Mononuclear cell (primary cell): ENCODE measurements at regions not wholly inside any gene's neighbourhood (a gene's known extent, or its start where the extent isn't known, plus 50 kb on each side); places are given as distances from the start of the nearest gene placed in this dataset.
"Not testable (repeated sequence)": the region's sequence is repeated elsewhere in the genome, so short reads cannot be mapped to it uniquely, and the experiment has no call there.

Experiments used
- H3K27me3 ChIP-seq: 2 replicates; pipeline ENCODE4 v1.6.0; 2011; ENCODE audit warnings: low read length, control low read depth; ENCODE audit not compliant: insufficient read depth
- H3K4me1 ChIP-seq: 2 replicates; pipeline ENCODE4 v1.5.1; 2011; ENCODE audit warnings: mild to moderate bottlenecking, low read length, control low read depth; ENCODE audit not compliant: insufficient read depth
- H3K4me3 ChIP-seq: 2 replicates; pipeline ENCODE4 v1.5.1; 2011; ENCODE audit warnings: mild to moderate bottlenecking, low read length, moderate library complexity
- H3K9me3 ChIP-seq: 2 replicates; pipeline ENCODE4 v1.5.1; 2011; ENCODE audit warnings: low read depth, mild to moderate bottlenecking, control low read depth, low read length

GRCh38 chr2:195072806-195073205, 584.2 kb upstream of the SLC39A10 start:
- not testable (repeated sequence) for H3K9me3 ChIP-seq, H3K4me1 ChIP-seq, H3K4me3 ChIP-seq, H3K27me3 ChIP-seq

- Histone ChIP-seq H3K4me3 (no peak overlapping the region), H3K27me3 (no peaks in the 10 kb centered on the region), H3K4me1 (no peaks in the 10 kb centered on the region), H3K9me3 (no peaks in the 10 kb centered on the region)
These were observed 600.0 kb upstream of the SLC39A10 start for GRCh38 chr2:195057001-195057400.

DNA sequence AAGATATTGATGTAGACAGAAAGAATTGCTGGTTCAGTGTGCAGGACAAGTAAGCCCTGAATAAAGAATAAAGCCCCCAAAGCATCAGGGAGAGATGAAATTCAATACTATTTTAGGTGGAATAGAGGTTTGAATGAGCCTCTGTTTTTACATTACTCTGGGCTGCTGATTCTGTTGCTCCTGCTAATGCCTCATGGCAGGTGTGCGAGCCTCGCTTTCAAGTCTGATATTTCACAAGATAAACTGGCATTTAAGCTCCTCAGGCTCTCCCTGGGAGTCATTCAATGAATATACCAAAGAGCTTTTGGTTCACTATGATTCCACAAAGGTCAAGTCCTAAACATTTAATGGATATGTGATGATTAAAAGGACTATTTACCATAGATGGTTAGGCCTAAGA, 601.0 kb upstream of the SLC39A10 start:
- H3K4me3 ChIP-seq, result no peak overlapping the region
- H3K4me1 ChIP-seq, result no peaks in the 10 kb centered on the region
- no peaks in the 10 kb centered on the region for H3K27me3 ChIP-seq

DNA sequence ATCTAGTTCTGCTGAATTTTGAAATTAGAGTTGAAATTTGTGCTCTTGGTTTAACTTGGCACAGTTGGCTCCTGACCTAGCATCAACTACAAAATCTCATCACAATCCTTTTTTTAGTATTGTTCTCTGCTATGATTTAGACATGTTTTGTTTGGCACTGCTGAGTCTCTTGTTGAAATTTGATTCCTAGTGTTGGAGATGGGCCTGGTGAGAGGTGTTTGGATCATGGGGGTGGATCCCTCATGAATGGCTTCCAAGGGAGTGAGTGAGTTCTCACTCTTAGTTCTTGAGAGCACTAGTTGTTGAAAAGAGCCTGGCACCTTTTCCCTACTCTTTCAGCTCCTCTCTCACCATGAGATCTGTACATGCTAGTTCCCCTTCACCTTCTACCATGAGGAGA, 605.6 kb upstream of the SLC39A10 start:
- no peak overlapping the region for H3K4me3 ChIP-seq
- no peaks in the 10 kb centered on the region for H3K4me1 ChIP-seq

More for the DNA sequence above, 601.0 kb upstream of the SLC39A10 start:
- H3K9me3 ChIP-seq, result no peaks in the 10 kb centered on the region

GRCh38 chr2:195049372-195050031, 607.5 kb upstream of the SLC39A10 start:
- H3K27me3 ChIP-seq, result no peaks in the 10 kb centered on the region
- H3K9me3 ChIP-seq, result no peaks in the 10 kb centered on the region
- H3K4me3 ChIP-seq, result no peak overlapping the region
- no peaks in the 10 kb centered on the region for H3K4me1 ChIP-seq

More for the DNA sequence above, 605.6 kb upstream of the SLC39A10 start:
- no peaks in the 10 kb centered on the region for H3K27me3 ChIP-seq
- H3K9me3 ChIP-seq, result no peaks in the 10 kb centered on the region

DNA sequence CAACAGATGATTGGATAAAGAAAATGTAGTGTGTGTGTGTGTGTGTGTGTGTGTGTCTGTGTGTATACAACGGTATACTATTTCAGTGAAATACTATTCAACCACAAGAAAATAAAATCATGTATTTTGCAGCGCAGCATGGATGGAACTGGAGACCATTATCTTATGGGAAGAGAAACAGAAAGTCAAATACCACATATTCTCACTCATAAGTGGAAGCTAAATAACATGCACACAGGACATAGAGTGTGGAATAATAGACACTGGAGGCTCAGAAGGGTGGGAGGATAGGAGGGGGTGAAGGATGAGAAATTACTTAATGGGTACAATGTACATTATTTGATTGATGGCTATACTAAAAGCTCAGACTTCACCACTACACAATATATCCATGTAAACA, 609.1 kb upstream of the SLC39A10 start:
- H3K9me3 ChIP-seq, result no peaks in the 10 kb centered on the region
- H3K4me3 ChIP-seq, result no peak overlapping the region
- H3K4me1 ChIP-seq, result no peaks in the 10 kb centered on the region
- no peaks in the 10 kb centered on the region for H3K27me3 ChIP-seq

DNA sequence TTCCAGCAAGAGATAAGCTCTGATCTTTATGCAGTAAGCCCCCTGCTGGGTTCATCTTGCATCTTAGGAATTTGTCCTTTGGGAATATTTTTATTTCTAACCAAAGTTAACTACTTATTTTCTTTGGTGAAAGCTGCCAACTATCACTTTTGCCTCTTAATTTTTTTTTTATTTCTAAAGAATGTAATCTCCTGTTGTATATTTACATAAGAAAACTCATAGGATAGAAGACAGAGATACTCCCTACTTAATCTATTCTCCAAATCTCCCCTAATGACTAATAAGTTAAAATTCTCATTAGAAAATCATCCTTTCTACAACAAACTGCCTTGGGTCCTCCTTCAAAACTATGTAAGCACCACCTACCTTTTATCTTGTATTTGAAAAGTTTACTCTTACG, 612.2 kb upstream of the SLC39A10 start:
- H3K9me3 ChIP-seq, result no peaks in the 10 kb centered on the region
- H3K4me3 ChIP-seq, result no peak overlapping the region

DNA sequence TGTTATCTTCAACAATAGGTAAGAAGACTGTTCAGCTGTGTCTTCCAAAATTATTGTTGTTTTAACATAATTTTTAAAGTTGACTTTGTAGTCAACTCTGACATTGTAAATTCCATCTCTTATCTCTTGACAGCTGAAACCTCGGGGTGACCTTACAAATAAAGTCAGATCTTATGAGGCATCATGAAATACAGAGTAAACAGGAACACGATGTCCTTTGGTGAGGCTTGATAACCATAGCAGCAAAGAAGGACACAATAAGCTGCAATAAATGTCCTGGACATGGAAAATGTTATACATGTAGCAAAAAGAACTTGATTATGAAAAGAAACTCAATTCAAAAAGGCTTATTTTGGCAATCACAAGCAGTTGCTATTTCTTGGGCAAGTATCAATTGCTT, 618.9 kb upstream of the SLC39A10 start:
- Histone ChIP-seq H3K4me1 (no peaks in the 10 kb centered on the region), H3K4me3 (no peak overlapping the region), H3K9me3 (no peaks in the 10 kb centered on the region), H3K27me3 (no peaks in the 10 kb centered on the region)

More for the DNA sequence above, 612.2 kb upstream of the SLC39A10 start:
- no peaks in the 10 kb centered on the region for H3K4me1 ChIP-seq
- H3K27me3 ChIP-seq, result no peaks in the 10 kb centered on the region

- Histone ChIP-seq H3K9me3 (no peaks in the 10 kb centered on the region), H3K27me3 (no peaks in the 10 kb centered on the region), H3K4me3 (no peak overlapping the region), H3K4me1 (no peaks in the 10 kb centered on the region)
These were observed 620.0 kb upstream of the SLC39A10 start for GRCh38 chr2:195037045-195037444.

DNA sequence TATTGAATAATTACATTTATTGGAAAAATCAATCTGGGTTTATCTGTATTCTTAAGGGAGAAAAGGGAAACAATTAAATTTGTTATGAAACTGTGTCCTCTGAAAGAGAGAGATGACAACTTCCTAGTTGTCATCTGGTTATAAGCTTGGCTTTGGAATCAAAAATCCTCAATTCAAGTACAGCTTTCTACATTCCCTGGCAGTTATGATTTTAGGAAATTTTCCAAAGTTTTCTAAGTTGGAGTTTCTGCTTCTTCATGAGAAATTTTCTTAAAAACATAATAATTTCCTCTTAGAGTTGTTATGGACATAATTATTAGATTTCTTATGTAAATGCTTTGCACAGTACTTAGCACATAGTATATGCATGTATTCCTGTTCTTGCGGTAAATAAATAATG, 625.6 kb upstream of the SLC39A10 start:
- Histone ChIP-seq H3K4me1 (no peaks in the 10 kb centered on the region), H3K27me3 (no peaks in the 10 kb centered on the region), H3K4me3 (no peak overlapping the region), H3K9me3 (no peaks in the 10 kb centered on the region)

DNA sequence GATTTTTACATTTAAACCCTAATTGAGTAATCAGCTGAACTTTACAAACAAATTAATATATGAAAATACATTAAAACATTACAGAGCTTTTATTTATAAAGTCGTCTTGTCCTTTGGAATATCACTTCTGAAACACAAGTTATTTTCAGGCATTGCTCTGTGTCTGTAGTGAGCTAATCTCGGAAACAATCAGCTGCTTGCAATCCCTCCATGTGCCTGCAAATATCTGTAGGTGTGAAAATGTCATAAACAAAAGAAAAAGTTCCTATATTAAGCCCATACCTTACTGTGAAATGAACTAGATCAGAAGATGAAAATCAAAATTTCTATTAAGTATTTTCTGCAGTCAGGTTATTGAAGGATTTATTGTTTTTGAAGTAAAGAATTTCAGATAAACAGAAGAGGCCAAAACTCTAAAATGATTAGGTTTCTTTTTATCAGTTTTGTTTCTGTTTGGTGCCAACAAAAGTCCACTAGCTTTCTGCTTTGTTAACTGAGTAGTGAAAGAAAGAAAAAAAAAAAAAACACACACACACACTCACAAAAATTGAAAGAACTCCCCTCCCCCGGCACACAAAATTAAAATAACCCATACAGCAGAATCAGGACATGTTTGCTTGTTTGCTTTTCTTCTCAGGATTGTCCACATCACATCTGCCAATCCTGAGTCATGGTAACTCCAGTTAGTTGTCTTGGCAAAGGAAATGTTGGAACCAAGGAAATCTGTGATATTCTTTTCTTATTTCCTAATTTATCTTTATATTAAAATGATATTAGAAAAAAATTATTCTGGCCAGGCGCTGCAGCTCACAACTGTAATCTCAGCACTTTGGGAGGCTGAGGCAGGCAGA, 627.0 kb upstream of the SLC39A10 start:
- no peak overlapping the region for H3K4me3 ChIP-seq
- no peaks in the 10 kb centered on the region for H3K4me1 ChIP-seq
- no peaks in the 10 kb centered on the region for H3K27me3 ChIP-seq
- H3K9me3 ChIP-seq, result no peaks in the 10 kb centered on the region

- Histone ChIP-seq H3K4me1 (no peaks in the 10 kb centered on the region), H3K9me3 (no peaks in the 10 kb centered on the region), H3K27me3 (no peaks in the 10 kb centered on the region), H3K4me3 (no peak overlapping the region)
These were observed 629.1 kb upstream of the SLC39A10 start for GRCh38 chr2:195027947-195028346.

GRCh38 chr2:195026261-195026660, 630.8 kb upstream of the SLC39A10 start:
- no peaks in the 10 kb centered on the region for H3K27me3 ChIP-seq
- H3K9me3 ChIP-seq, result no peaks in the 10 kb centered on the region

GRCh38 chr2:195022508-195022830, 634.6 kb upstream of the SLC39A10 start:
- no peaks in the 10 kb centered on the region for H3K4me1 ChIP-seq
- H3K9me3 ChIP-seq, result no peaks in the 10 kb centered on the region
- no peak overlapping the region for H3K4me3 ChIP-seq
- H3K27me3 ChIP-seq, result no peaks in the 10 kb centered on the region

More at GRCh38 chr2:195026261-195026660, 630.8 kb upstream of the SLC39A10 start:
- H3K4me3 ChIP-seq, result no peak overlapping the region
- H3K4me1 ChIP-seq, result no peaks in the 10 kb centered on the region

- H3K27me3 ChIP-seq, result no peaks in the 10 kb centered on the region
- no peak overlapping the region for H3K4me3 ChIP-seq
- H3K9me3 ChIP-seq, result no peaks in the 10 kb centered on the region
- no peaks in the 10 kb centered on the region for H3K4me1 ChIP-seq
These were observed 635.1 kb upstream of the SLC39A10 start for GRCh38 chr2:195021711-195022507.
